ENCODE measurements at regions not wholly inside any gene's neighbourhood (a gene's known extent, or its start where the extent isn't known, plus 50 kb on each side); places are given as distances from the start of the nearest gene placed in this dataset.

DNA sequence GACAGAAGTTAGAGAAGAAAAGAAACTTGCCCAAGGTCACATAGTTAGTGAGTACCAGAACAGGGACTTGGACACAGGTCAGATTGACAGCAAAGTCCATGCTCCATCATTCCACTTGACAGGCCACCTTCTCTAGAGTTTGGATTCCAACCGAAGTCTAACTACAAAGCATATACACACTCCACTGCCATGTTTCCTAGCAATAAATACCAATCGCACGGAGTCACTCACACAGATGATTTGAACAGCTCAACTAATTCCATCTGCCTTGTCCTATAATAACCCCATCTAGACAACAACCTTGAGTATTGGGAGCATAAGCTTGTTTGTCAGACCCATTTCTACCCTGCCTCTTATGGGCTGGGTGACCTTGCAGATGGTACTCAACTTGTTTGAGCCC lies 334.6 kb upstream of the MGAT5 start:
- Histone ChIP-seq H3K9me3 (peaks cover 0 to 5% (median 0%) of the 10 kb centered on the region in 3 donors), H3K4me1 (no peaks in the 10 kb centered on the region), H3K27me3 (no peaks in the 10 kb centered on the region), H3K36me3 (no peaks in the 10 kb centered on the region), H3K27ac (no peak overlapping the region), H3K4me3 (no peak overlapping the region)
- 46 to 82% methylated on average over 3 of the region's 3 CpGs for WGBS, 2 donors (ENCODE audit: low coverage in 1 of 2)
- ATAC-seq = no peak
- no peak for TF ChIP-seq EP300 (IDR thresholded peaks at IDR 0.05)
- no peak for TF ChIP-seq POLR2A (IDR thresholded peaks at IDR 0.05)
- no peak for TF ChIP-seq POLR2AphosphoS5 (IDR thresholded peaks at IDR 0.05)
- TF ChIP-seq, protein P1, sequence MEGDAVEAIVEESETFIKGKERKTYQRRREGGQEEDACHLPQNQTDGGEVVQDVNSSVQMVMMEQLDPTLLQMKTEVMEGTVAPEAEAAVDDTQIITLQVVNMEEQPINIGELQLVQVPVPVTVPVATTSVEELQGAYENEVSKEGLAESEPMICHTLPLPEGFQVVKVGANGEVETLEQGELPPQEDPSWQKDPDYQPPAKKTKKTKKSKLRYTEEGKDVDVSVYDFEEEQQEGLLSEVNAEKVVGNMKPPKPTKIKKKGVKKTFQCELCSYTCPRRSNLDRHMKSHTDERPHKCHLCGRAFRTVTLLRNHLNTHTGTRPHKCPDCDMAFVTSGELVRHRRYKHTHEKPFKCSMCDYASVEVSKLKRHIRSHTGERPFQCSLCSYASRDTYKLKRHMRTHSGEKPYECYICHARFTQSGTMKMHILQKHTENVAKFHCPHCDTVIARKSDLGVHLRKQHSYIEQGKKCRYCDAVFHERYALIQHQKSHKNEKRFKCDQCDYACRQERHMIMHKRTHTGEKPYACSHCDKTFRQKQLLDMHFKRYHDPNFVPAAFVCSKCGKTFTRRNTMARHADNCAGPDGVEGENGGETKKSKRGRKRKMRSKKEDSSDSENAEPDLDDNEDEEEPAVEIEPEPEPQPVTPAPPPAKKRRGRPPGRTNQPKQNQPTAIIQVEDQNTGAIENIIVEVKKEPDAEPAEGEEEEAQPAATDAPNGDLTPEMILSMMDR (IDR thresholded peaks at IDR 0.05) = no peak

- Histone ChIP-seq H3K4me1 (no peaks in the 10 kb centered on the region), H3K27ac (no peak overlapping the region), H3K9me3 (no peaks in the 10 kb centered on the region), H3K36me3 (no peaks in the 10 kb centered on the region), H3K4me3 (no peak overlapping the region), H3K27me3 (no peaks in the 10 kb centered on the region)
- 60 to 80% methylated on average over 2 of the region's 2 CpGs for WGBS, 2 donors (ENCODE audit: low coverage in 1 of 2)
- no peak for ATAC-seq
- TF ChIP-seq POLR2AphosphoS5 (IDR thresholded peaks at IDR 0.05) (no peak), POLR2A (IDR thresholded peaks at IDR 0.05) (no peak), EP300 (IDR thresholded peaks at IDR 0.05) (no peak)
- TF ChIP-seq, protein P1 (IDR thresholded peaks at IDR 0.05) = no peak
Observed at GRCh38 chr2:133927894-133928293, 326.0 kb upstream of the MGAT5 start.

DNA sequence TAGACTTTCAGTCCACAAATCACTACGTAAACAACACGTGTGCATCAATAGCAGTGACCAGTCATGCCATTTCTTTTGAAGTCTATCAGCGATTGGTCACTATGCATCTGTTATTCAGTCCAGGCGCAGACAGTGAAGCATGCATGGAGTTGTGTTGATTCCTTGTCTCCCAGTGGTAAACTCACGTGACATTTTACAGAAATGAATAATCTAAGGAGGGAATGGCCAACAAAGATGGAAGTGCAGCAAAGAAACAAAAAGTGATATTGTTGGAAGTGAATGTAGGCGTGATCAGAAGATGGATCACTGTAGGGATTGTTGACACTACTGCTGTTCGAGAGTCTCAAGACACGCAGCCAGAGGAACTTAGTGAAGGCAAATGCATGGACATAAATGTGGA lies 317.8 kb upstream of the MGAT5 start:
- H3K27me3 ChIP-seq = no peaks in the 10 kb centered on the region
- TF ChIP-seq, protein P1 (IDR thresholded peaks at IDR 0.05) = no peak
- TF ChIP-seq POLR2AphosphoS5 (IDR thresholded peaks at IDR 0.05) = no peak
- no peak for TF ChIP-seq POLR2A (IDR thresholded peaks at IDR 0.05)
- no peak for TF ChIP-seq EP300 (IDR thresholded peaks at IDR 0.05)
- no peaks in the 10 kb centered on the region for H3K36me3 ChIP-seq
- H3K9me3 ChIP-seq = no peaks in the 10 kb centered on the region
- WGBS, 2 donors (ENCODE audit: low coverage in 1 of 2) = 52 to 70% methylated on average over 4 to 8 of the region's 8 CpGs
- H3K4me1 ChIP-seq = no peaks in the 10 kb centered on the region
- no peak overlapping the region for H3K4me3 ChIP-seq
- no peak for ATAC-seq
- no peak overlapping the region for H3K27ac ChIP-seq

DNA sequence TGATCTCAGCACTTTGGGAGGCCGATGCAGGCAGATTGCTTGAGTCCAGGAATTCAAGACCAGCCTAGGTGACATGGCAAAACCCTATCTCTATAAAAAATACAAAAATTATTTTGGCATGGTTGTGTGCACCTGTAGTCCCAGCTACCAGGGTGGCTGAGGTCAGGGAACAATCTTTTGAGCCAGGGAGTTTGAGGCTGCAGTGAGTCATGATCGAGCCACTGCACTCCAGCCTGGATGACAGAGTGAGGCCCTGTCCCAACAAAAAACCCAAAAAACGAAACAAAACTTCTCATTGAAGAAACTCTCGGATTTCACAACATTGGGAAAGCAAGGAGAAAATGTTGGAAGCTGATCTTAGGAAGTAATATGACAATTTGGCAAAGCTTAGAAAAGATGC lies 317.3 kb upstream of the MGAT5 start:
- H3K27me3 ChIP-seq = no peaks in the 10 kb centered on the region
- H3K27ac ChIP-seq = no peak overlapping the region
- H3K4me1 ChIP-seq = no peaks in the 10 kb centered on the region
- ATAC-seq = no peak
- WGBS, 2 donors (ENCODE audit: low coverage in 1 of 2) = 74 to 81% methylated on average over 4 of the region's 4 CpGs
- TF ChIP-seq, protein P1 (IDR thresholded peaks at IDR 0.05) = no peak
- TF ChIP-seq POLR2A (IDR thresholded peaks at IDR 0.05) (no peak), POLR2AphosphoS5 (IDR thresholded peaks at IDR 0.05) (no peak), EP300 (IDR thresholded peaks at IDR 0.05) (no peak)
- H3K4me3 ChIP-seq = no peak overlapping the region
- H3K9me3 ChIP-seq = no peaks in the 10 kb centered on the region
- H3K36me3 ChIP-seq = no peaks in the 10 kb centered on the region

DNA sequence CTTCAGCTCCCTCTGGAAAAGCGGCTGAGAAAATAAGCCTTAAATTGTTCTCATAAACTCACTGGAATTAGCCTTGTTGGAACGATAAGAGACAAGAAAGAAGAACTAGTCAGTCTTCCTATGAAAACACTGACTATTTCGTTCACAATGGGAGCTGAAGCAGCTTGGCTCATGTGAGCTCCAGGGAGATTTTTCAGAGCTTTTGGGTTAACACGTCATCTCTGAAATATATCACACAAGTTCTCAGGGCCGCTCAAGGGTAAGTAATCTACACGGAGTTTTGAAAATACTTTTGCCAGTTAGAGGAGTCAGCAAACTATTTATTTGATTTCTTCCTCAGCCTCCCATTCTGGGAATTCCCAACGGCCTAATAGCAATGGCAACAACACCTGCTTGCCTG lies 316.2 kb upstream of the MGAT5 start:
- no peaks in the 10 kb centered on the region for H3K36me3 ChIP-seq
- TF ChIP-seq POLR2AphosphoS5 (IDR thresholded peaks at IDR 0.05) = no peak
- no peak for TF ChIP-seq EP300 (IDR thresholded peaks at IDR 0.05)
- TF ChIP-seq, protein P1 (IDR thresholded peaks at IDR 0.05) = no peak
- no peak for TF ChIP-seq POLR2A (IDR thresholded peaks at IDR 0.05)
- no peak overlapping the region for H3K27ac ChIP-seq
- no peaks in the 10 kb centered on the region for H3K9me3 ChIP-seq
- 44 to 61% methylated on average over 7 of the region's 7 CpGs for WGBS, 2 donors (ENCODE audit: low coverage in 1 of 2)
- no peaks in the 10 kb centered on the region for H3K27me3 ChIP-seq
- no peaks in the 10 kb centered on the region for H3K4me1 ChIP-seq
- H3K4me3 ChIP-seq = no peak overlapping the region
- no peak for ATAC-seq

Data from gastroesophageal sphincter (tissue), 4 donors.